ENCODE measurements at regions not wholly inside any gene's neighbourhood (a gene's known extent, or its start where the extent isn't known, plus 50 kb on each side); places are given as distances from the start of the nearest gene placed in this dataset.
A peak's percentile ranks its signal among the peaks of the same experiment; 100 is the strongest.
"Not testable (repeated sequence)": the region's sequence is repeated elsewhere in the genome, so short reads cannot be mapped to it uniquely, and the experiment has no call there.

DNA sequence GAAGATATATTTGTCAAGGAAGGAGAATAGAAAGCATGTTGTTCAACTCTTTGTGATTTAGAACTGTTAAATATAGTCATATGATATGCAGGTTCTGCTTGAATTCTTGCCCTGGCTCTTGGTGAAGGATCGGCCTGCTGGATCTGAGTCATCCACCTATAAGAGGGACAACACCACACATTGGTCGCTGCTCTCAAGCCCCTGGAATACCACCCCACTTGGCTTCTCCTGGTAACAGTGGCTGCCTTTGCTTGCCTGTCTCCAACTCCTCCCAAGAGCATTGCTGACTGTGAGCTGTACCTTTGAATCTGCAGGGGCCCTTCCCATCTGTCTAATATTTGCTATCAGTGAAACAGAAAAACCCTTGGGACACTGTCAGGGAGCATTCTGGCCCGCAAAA, 78.9 kb upstream of the DGKG start:
- Mint-ChIP-seq H3K27me3 (peaks cover 3% of the 10 kb centered on the region), H3K9me3 (no peaks in the 10 kb centered on the region), H3K27ac (no peak overlapping the region), H3K36me3 (no peaks in the 10 kb centered on the region), H3K4me1 (no peaks in the 10 kb centered on the region), H3K4me3 (no peak overlapping the region)
- CTCF ChIA-PET: no interaction called here
- DNase-seq: no peak

DNA sequence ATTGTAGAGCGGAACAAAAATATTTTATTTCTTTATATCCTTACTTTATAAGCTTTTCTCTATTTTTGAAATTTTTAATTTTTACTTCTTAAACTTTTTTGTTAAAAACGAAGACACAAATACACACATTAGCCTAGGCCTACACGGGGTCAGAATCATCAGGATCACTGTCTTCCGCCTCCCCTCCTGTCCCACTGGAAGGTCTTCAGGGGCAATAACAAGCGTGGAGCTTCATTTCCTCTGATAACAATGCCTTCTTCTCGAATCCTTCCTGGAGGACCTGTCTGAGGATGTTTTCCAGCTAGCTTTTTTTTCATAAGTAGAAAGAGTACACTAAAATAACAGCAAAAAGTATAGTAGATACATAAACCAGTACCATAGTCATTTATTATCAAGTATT, 77.7 kb upstream of the DGKG start:
- Mint-ChIP-seq H3K4me1 (no peaks in the 10 kb centered on the region), H3K4me3 (no peak overlapping the region), H3K36me3 (no peaks in the 10 kb centered on the region), H3K27me3 (peaks cover 3% of the 10 kb centered on the region), H3K9me3 (no peaks in the 10 kb centered on the region), H3K27ac (no peak overlapping the region)
- CTCF ChIA-PET: interaction anchor here (0.6 to 0.8 kb wide), 2 partner anchors 116 to 396 kb away, joined by 3 read pairs; no protein-coding TSS in a partner anchor
- DNase-seq: no peak

DNA sequence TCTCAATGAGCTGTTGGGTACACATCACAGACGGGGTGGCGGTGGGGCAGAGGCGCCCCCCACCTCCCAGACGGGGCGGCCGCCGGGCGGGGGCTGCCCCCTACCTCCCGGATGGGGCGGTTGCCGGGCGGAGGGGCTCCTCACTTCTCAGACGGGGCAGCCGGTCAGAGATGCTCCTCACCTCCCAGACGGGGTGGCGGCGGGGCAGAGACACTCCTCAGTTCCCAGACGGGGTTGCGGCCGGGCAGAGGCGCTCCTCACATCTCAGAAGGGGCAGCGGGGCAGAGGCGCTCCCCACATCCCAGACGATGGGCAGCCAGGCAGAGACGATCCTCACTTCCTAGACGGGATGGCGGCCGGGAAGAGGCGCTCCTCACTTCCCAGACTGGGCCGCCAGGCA, 73.3 kb upstream of the DGKG start:
- CTCF ChIA-PET, H3K9me3 Mint-ChIP-seq, H3K27ac Mint-ChIP-seq: not testable (repeated sequence)

DNA sequence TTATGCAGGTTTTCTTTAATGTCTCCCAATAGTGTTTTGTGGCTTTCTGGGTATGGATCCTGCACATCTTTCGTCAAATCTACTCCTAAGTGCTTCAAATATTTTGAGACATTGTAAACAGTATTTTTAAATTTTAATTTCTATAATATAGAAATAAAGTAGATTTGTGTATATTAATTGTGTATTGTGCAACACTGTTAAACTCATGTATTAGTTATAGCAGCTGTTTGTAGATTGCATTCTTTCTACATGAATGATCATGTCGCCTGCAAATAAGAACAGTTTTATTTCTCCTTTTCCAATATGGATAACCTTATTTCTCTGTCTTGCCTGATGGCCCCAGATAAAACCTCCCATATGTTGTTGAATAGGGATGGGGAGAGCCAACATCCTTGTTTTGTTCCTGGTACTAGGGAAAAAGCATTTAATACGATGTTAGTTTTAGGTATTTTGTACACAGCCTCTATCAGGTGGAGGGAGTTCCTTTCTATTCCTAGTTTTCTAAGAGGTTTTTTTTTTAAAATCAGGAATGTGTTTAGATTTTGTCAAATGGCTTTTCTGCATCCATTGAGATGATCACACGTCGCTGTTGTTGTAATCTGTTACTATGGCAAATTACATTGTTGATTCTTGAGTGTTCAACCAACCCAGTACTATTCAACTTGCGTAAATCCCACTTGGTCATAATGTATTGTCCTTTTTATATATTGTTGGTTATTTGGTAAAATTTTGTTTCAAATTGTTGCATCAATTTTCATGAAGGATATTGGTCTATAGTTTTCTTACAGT, 71.1 kb upstream of the DGKG start:
- H3K9me3 Mint-ChIP-seq: no peaks in the 10 kb centered on the region
- no peak for DNase-seq
- H3K27ac Mint-ChIP-seq: no peak overlapping the region

More for the DNA sequence above, 73.3 kb upstream of the DGKG start:
- peaks cover 14% of the 10 kb centered on the region for H3K27me3 Mint-ChIP-seq
- not testable (repeated sequence) for H3K4me1 Mint-ChIP-seq, H3K36me3 Mint-ChIP-seq, H3K4me3 Mint-ChIP-seq, DNase-seq

DNA sequence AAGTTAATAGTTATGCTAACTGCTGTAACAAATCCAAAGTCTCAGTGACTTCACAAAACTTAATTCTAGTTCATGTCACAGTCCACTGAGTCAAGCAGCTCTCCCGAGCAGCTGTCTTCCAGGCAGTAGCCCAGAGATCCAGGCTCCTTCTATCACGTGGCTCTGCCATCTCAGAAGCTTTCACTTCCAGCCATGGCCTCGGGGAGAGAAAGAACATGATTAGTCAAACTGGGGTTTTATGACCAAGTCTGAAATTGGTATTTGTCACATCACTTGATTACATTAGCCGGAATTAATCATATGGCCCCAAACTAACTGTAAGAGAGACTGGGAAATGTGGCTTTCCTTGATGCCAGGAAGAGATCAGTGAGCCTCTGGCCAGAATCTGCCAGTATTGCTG, 70.2 kb upstream of the DGKG start:
- Mint-ChIP-seq H3K4me1 (no peaks in the 10 kb centered on the region), H3K36me3 (no peaks in the 10 kb centered on the region), H3K4me3 (no peak overlapping the region), H3K27ac (no peak overlapping the region), H3K9me3 (no peaks in the 10 kb centered on the region), H3K27me3 (peaks cover 11% of the 10 kb centered on the region)
- no peak for DNase-seq
- CTCF ChIA-PET: interaction anchor here (0.6 to 1.1 kb wide), 2 partner anchors 29 to 170 kb away, joined by 3 read pairs; no protein-coding TSS in a partner anchor

More for the DNA sequence above, 71.1 kb upstream of the DGKG start:
- Mint-ChIP-seq H3K36me3 (no peaks in the 10 kb centered on the region), H3K27me3 (peaks cover 11% of the 10 kb centered on the region), H3K4me3 (no peak overlapping the region), H3K4me1 (no peaks in the 10 kb centered on the region)
- CTCF ChIA-PET: no interaction called here

DNA sequence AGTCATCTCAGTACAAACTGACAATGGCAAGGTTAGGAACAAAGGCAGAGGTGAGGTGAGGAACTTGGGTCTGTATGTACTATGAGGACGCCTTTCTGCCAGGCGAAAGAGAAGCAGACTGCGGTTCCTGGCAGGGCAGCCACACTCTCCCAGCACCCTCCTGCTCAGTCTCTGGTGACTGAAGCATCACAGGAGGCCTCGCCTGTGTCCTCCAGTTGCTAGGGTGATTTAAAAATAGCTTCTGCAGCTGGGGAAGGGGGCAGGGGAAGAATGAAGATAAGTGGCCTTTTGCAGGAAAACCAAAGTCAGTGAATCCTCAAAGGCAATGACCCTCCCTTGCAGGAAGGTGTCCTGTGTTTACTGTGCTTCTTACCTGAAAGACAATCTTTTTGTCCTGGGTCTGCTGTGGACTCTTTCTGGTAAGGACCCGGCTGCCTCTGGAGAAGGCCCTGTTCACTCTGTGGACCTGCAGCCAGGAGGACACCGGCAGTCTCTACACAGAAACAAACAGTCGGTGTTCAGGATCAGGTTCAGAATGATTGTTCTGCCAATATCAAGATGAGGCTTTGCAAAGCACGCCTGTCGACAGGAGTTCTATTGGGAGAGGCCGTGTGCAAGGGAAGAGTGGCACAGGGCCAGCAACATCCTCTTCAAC, 65.7 kb upstream of the DGKG start:
- H3K27me3 Mint-ChIP-seq: peaks cover 10% of the 10 kb centered on the region
- DNase-seq: no peak

DNA sequence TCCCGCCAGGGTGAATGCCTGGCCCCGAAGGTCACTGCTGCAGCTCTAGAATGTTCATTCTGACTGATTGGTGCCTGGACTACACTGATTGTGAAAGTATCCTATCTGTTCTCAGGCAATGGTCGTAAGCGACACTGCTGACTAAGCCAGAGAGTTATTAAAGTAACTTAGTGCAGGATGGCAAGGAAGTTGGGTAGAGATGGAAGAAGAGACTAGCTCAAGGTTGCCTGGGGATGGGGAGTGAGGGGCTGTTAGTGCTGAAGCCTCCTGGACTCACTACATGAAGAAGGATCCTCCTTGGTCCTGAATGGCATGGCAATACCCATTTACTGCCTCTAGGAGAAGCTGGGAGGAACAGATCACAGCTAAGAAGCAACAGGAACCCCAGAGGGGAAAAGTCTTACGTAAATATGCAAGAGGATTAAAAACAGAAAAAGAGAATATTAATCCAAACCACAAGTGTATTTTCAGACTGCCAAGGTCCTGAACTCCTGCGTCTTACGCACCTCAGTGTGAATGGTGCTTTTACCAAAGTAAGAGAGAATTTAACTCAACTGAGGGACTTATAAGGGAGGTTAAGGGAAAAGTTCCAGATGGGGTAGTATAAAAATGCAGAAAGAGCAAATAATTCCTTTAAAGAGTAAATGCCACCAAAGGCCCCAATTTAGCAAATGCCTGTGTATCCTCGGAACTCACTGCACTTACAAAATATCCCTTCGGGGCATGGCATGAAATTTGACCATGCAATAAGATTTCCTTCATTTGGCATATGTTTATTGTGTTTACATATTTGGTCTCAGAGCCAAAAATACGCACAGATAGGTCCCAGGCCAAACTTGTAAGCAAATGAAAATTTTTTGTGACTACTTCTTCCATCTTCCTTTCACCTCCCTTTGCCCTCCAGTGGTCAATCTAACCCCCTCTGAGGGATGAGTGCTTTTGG, 64.0 kb upstream of the DGKG start:
- no peaks in the 10 kb centered on the region for H3K36me3 Mint-ChIP-seq
- CTCF ChIA-PET: interaction anchor here (0.9 kb wide), 1 partner anchor 115 kb away, joined by 4 read pairs; no protein-coding TSS in a partner anchor
- H3K27ac Mint-ChIP-seq: no peak overlapping the region
- no peak for DNase-seq
- H3K9me3 Mint-ChIP-seq: no peaks in the 10 kb centered on the region
- no peaks in the 10 kb centered on the region for H3K4me1 Mint-ChIP-seq
- peaks cover 7% of the 10 kb centered on the region for H3K27me3 Mint-ChIP-seq
- no peak overlapping the region for H3K4me3 Mint-ChIP-seq

More for the DNA sequence above, 65.7 kb upstream of the DGKG start:
- Mint-ChIP-seq H3K4me3 (no peak overlapping the region), H3K4me1 (no peaks in the 10 kb centered on the region), H3K27ac (no peak overlapping the region), H3K9me3 (no peaks in the 10 kb centered on the region), H3K36me3 (no peaks in the 10 kb centered on the region)
- CTCF ChIA-PET: no interaction called here

DNA sequence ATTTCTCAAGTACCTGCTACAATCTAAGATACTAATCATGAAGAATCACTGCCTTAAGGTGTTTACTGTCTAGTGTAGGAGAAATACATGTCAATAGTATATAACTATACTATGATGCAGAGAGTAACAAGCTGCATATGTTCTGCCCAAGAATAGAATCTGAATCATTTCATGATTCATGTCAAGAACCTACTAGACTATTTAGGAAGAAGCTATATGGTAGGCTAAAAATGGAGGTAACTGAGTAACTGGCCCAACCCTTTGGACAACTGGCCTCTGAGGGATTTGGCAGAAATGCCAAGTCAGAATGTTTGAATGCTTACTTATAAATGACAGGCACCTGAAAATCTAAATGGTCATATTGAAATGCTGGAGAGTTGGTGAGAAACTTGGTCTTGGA, 59.9 kb upstream of the DGKG start:
- H3K4me1 Mint-ChIP-seq: no peaks in the 10 kb centered on the region
- DNase-seq: no peak
- H3K9me3 Mint-ChIP-seq: no peaks in the 10 kb centered on the region
- no peak overlapping the region for H3K27ac Mint-ChIP-seq
- H3K27me3 Mint-ChIP-seq: peaks cover 11% of the 10 kb centered on the region
- no peaks in the 10 kb centered on the region for H3K36me3 Mint-ChIP-seq
- CTCF ChIA-PET: no interaction called here
- no peak overlapping the region for H3K4me3 Mint-ChIP-seq

DNA sequence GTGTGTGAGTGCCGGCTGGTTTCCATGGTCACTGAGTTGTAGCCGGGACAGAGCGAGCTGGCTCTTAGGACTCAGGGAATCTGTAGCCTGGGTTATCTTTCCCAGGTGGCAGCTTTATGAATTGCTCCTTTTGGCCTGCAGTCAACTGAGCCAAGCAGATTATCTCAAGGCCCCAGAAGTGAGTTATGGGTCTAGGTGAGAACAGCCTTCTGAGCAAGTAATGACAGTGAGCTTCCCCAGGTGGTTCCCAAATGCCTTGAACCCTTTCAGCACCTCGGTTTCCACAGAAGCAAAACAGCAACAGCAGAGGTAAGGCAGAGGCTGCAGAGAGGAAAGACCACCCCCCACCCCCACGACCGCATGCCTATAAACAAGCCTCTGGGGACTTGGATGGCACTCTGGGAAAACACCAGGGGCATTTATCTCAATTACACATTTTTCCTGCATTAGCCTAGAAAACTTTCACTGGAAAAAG, 56.7 kb upstream of the DGKG start:
- no peaks in the 10 kb centered on the region for H3K9me3 Mint-ChIP-seq
- DNase-seq: no peak
- CTCF ChIA-PET: no interaction called here
- H3K27ac Mint-ChIP-seq: no peak overlapping the region
- no peaks in the 10 kb centered on the region for H3K36me3 Mint-ChIP-seq
- H3K27me3 Mint-ChIP-seq: peaks cover 10% of the 10 kb centered on the region
- no peak overlapping the region for H3K4me3 Mint-ChIP-seq
- peaks cover 18% of the 10 kb centered on the region for H3K4me1 Mint-ChIP-seq

DNA sequence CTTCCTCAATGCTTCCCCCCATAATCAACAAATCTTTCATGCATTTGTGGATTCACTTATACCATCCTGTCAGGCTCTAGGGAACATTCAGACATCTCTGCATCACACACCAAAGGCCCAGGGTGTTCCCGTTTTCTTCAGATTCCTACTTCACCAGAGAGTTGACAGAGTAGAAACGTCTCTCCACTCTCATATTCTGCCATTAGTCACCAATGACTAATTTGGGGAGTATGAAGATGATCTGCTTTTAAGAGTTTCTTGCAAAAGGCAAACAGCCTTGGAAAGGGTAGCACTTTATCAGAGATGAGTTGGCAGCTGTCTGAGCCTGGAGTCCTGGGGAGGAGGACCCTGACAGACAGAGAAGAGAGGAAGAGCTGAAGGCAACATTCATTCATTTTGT, 55.8 kb upstream of the DGKG start:
- Mint-ChIP-seq H3K36me3 (no peaks in the 10 kb centered on the region), H3K9me3 (no peaks in the 10 kb centered on the region), H3K4me1 (peaks cover 22% of the 10 kb centered on the region), H3K27ac (no peak overlapping the region), H3K4me3 (no peak overlapping the region), H3K27me3 (peaks cover 13% of the 10 kb centered on the region)
- CTCF ChIA-PET: no interaction called here
- DNase-seq: no peak

DNA sequence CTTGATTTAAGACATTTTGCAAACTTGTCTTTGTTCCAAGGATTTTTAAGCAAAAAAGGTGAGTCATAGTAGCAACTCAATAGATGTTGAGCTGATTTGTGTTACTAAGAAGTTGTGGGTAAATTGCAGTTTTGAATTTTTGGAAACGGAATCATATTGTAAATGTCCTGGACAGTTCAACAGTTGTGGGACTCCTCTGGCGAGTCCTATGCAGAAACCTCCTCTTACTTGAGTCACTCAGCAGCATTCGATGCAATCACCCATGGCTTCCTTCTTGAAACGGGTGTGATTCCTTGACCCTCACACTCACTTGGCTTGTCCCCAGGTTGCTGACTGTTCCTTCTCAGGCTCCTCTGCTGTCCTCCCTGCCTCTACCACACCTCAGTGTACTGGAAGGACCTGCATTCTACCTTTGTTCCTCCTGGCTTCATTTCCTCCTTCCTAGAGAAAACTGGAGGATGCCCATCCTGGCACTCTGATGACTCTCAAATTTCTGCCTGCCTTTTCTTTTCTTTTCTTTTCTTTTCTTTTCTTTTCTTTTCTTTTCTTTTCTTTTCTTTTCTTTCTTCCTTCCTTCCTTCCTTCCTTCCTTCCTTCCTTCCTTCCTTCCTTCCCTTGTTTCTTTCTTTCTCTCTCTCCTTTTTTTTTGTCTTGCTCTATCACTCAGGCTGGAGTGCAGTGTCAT, 52.8 kb upstream of the DGKG start:
- CTCF ChIA-PET: no interaction called here
- Mint-ChIP-seq H3K27ac (no peak overlapping the region), H3K36me3 (no peaks in the 10 kb centered on the region)

DNA sequence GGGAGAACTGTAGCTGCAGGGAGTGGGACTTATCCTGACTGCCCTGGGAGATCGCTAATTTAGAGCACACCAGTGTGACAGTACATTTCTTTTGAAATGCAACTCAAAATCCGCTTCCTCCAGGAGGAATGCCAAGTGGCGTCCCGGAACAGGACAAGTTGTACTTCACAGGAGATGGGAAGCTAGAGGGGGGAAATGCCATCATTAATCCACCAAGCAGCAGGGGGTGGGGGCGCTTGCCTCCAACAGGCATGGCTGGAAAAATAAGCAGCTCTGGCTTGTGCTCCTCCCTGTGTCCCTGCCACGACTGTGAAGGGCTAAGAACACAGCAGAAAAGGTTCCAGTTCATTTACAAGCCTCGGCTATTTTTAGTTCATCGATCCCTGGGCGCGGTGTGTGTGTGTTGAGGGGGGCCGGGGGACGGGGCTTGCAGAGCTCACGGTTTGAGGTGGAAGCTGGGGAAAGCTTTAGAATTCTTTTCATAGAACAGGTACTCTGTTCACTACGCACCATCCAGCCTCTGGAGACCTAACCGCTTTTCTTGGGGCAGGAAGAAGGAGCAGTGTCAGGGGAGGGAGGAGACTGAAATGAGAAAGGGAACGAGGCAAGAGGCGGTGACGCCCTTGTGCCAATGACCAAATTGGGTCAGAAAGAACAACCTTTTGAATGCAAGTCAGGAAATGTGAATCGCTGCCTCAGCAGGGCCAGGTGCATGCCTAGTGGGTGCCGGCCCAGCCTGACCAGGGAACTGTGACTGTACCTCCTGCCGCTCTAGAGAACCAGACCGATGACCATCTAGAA, 51.8 kb upstream of the DGKG start:
- H3K27me3 Mint-ChIP-seq: peaks cover 22% of the 10 kb centered on the region
- H3K9me3 Mint-ChIP-seq: no peaks in the 10 kb centered on the region

More for the DNA sequence above, 52.8 kb upstream of the DGKG start:
- no peak for DNase-seq
- Mint-ChIP-seq H3K4me1 (peaks cover 22% of the 10 kb centered on the region), H3K4me3 (no peak overlapping the region), H3K9me3 (no peaks in the 10 kb centered on the region), H3K27me3 (peaks cover 13% of the 10 kb centered on the region)

DNA sequence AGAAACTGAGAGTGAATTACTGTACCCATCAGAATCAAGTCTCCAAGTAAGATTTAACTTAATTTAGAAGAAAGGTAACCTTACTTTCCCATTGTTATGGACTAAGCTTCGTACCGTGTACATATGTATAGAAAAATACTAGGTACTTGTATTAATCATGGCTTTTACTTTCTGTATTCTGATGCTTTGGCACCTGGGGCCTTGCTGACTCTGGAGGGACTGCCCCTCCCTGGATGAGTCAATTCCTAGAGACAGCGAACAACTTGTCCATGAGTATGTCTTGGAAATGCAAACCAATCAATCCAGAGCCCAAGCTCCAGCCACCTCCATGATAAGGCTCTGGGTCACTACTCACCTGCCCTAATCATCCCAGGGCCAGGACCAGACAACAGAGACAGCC, 50.0 kb upstream of the DGKG start:
- CTCF ChIA-PET: no interaction called here
- no peaks in the 10 kb centered on the region for H3K36me3 Mint-ChIP-seq
- no peak overlapping the region for H3K27ac Mint-ChIP-seq
- no peak for DNase-seq
- no peak overlapping the region for H3K4me3 Mint-ChIP-seq
- no peaks in the 10 kb centered on the region for H3K9me3 Mint-ChIP-seq
- peaks cover 22% of the 10 kb centered on the region for H3K4me1 Mint-ChIP-seq
- peaks cover 23% of the 10 kb centered on the region for H3K27me3 Mint-ChIP-seq

More for the DNA sequence above, 51.8 kb upstream of the DGKG start:
- Mint-ChIP-seq H3K4me1 (peaks cover 22% of the 10 kb centered on the region), H3K36me3 (no peaks in the 10 kb centered on the region), H3K27ac (no peak overlapping the region), H3K4me3 (peak overlapping the region; percentile 43)
- CTCF ChIA-PET: interaction anchor here (1.3 kb wide), 1 partner anchor 126 kb away, joined by 4 read pairs; no protein-coding TSS in a partner anchor
- DNase-seq: peak; percentile 41

Measured in activated naive CD4-positive, alpha-beta T cell treated with anti-CD3 and anti-CD28 coated beads, Interleukin-2, amount 10 ng/mL, durations not matched to agents 7 days and 5 days (primary cell).